ENCODE measurements at regions not wholly inside any gene's neighbourhood (a gene's known extent, or its start where the extent isn't known, plus 50 kb on each side); places are given as distances from the start of the nearest gene placed in this dataset.

DNA sequence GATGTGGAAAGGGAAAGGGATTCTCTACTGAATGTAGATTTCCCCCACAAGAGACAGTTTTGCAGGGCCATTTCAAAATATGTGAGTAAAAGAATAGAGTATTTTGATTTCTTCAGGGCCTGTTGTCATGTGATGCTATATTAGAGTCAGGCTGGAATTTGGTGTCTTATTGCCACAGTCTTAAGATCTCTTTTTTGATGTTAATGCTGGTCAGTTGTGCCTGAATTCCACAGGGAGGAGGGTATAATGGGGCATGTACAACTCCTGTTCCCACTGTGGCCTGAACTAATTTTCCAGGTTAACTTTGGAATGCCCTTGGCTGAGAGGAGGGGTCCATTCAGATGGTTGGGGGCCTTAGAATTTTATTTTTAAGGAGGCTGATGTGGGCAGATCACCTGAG, 111.0 kb upstream of the MAX start:
- POLR2A ChIA-PET, result no interaction called here
- peaks cover 0 to 10% of the 10 kb centered on the region in 2 experiments; a peak in 2 of 4 replicates for H3K4me1 ChIP-seq (ENCODE audit: control insufficient read depth in 1 of 2, insufficient read depth in 2 of 2, low read depth in 1 of 2, low read length in 1 of 2)
- H3K27ac ChIP-seq (ENCODE audit: low read depth in 2 of 2, low read length in 1 of 2), result peak overlapping the region in 1 of 2 experiments; percentile 25; a peak in 1 of 4 replicates
- CTCF ChIA-PET, result no interaction called here
- no peak for DNase-seq
- H3K36me3 ChIP-seq (replicated peaks in 1 of 2; ENCODE audit: control insufficient read depth in 1 of 2, insufficient read depth in 2 of 2, low read length in 1 of 2), result no peaks in the 10 kb centered on the region
- no peaks in the 10 kb centered on the region for H3K27me3 ChIP-seq (ENCODE audit: insufficient read depth)
- no peaks in the 10 kb centered on the region for H3K79me2 ChIP-seq (ENCODE audit: insufficient read depth)
- no peaks in the 10 kb centered on the region for H4K20me1 ChIP-seq (ENCODE audit: insufficient read depth)
- TF ChIP-seq ELF1 (IDR thresholded peaks at IDR 0.05), result no peak
- TF ChIP-seq JUND (IDR thresholded peaks at IDR 0.05), result no peak
- TF ChIP-seq SIN3A (IDR thresholded peaks at IDR 0.05; ENCODE audit: borderline replicate concordance, low read depth, low read length), result no peak
- no peak for TF ChIP-seq RCOR1 (IDR thresholded peaks at IDR 0.05; ENCODE audit: low read length)
- TF ChIP-seq SMC3 (IDR thresholded peaks at IDR 0.05; ENCODE audit: low read depth, low read length), result no peak
- no peak for TF ChIP-seq NRF1 (IDR thresholded peaks at IDR 0.05; ENCODE audit: low read depth, low read length)
- TF ChIP-seq RXRA (IDR thresholded peaks at IDR 0.05; ENCODE audit: borderline replicate concordance, low read depth), result no peak
- H3K9me2 ChIP-seq, result no peaks in the 10 kb centered on the region
- no peak overlapping the region for H3K4me3 ChIP-seq (ENCODE audit: low read depth in 2 of 2, low read length in 1 of 2)
- peaks cover 8% of the 10 kb centered on the region for H3F3A ChIP-seq (replicated peaks; ENCODE audit: insufficient read depth)
- H3K9me3 ChIP-seq, result no peaks in the 10 kb centered on the region
- no peak overlapping the region for H3K4me2 ChIP-seq
- no peak overlapping the region for H3K9ac ChIP-seq
- H2AFZ ChIP-seq (ENCODE audit: low read depth), result no peak overlapping the region

DNA sequence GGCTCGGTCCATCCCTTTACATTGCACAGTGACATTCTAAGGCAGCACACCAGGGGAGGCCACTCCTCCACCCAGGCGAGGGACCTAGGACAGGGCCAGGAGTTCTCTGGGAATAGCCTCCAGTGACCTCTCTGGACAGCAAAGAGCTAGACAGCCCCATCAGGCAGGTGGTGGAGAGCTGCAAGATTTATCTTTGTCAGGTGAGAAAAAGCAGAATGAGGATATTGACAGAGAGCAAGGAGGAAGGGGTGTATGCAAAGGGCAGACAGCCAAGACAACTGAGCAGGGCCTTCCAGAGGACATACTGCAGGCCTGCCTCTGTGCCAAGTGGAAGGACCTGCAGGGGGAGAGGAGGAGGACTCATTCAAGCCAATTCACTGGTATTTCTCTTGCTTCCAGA, 112.4 kb upstream of the MAX start:
- no peak for DNase-seq
- TF ChIP-seq MEF2A (IDR thresholded peaks at IDR 0.05; ENCODE audit: borderline replicate concordance, low read depth) (no peak), NFIC (IDR thresholded peaks at IDR 0.05; ENCODE audit: borderline replicate concordance) (0 out of 2 replicates have a peak, but pooled peaks have one; percentile 12), FOXM1 (IDR thresholded peaks at IDR 0.05; ENCODE audit: low read depth) (no peak), FOXJ3 (CRISPR knock-in tag; IDR thresholded peaks at IDR 0.05) (no peak), TEAD4 (IDR thresholded peaks at IDR 0.05; ENCODE audit: borderline replicate concordance, insufficient read depth) (no peak), EP300 (IDR thresholded peaks at IDR 0.05; ENCODE audit: borderline replicate concordance in 1 of 2, low read depth in 1 of 2, low read length in 1 of 2) (peak in 1 of 2 experiments; percentile 61; a peak in 2 of 4 replicates), NRF1 (IDR thresholded peaks at IDR 0.05; ENCODE audit: low read depth, low read length) (no peak), JUND (IDR thresholded peaks at IDR 0.05) (no peak), RFX5 (IDR thresholded peaks at IDR 0.05; ENCODE audit: low read length) (no peak), RCOR1 (IDR thresholded peaks at IDR 0.05; ENCODE audit: low read length) (no peak), ELF1 (IDR thresholded peaks at IDR 0.05) (no peak), RXRA (IDR thresholded peaks at IDR 0.05; ENCODE audit: borderline replicate concordance, low read depth) (no peak), RAD21 (IDR thresholded peaks at IDR 0.05; ENCODE audit: low read length) (peak; percentile 23; the same call in 1 of the 2 replicates), MXI1 (IDR thresholded peaks at IDR 0.05; ENCODE audit: low read depth, low read length) (no peak), YY1 (IDR thresholded peaks at IDR 0.05; ENCODE audit: low read depth) (no peak)
- TF ChIP-seq, protein P1, sequence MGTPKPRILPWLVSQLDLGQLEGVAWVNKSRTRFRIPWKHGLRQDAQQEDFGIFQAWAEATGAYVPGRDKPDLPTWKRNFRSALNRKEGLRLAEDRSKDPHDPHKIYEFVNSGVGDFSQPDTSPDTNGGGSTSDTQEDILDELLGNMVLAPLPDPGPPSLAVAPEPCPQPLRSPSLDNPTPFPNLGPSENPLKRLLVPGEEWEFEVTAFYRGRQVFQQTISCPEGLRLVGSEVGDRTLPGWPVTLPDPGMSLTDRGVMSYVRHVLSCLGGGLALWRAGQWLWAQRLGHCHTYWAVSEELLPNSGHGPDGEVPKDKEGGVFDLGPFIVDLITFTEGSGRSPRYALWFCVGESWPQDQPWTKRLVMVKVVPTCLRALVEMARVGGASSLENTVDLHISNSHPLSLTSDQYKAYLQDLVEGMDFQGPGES (IDR thresholded peaks at IDR 0.05; ENCODE audit: low read depth, low read length), result no peak
- TF ChIP-seq, protein P2, sequence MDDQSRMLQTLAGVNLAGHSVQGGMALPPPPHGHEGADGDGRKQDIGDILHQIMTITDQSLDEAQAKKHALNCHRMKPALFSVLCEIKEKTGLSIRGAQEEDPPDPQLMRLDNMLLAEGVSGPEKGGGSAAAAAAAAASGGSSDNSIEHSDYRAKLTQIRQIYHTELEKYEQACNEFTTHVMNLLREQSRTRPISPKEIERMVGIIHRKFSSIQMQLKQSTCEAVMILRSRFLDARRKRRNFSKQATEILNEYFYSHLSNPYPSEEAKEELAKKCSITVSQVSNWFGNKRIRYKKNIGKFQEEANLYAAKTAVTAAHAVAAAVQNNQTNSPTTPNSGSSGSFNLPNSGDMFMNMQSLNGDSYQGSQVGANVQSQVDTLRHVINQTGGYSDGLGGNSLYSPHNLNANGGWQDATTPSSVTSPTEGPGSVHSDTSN (IDR thresholded peaks at IDR 0.05), result 0 out of 2 replicates have a peak, but pooled peaks have one; percentile 18
- TF ChIP-seq, protein P3, sequence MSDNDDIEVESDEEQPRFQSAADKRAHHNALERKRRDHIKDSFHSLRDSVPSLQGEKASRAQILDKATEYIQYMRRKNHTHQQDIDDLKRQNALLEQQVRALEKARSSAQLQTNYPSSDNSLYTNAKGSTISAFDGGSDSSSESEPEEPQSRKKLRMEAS (IDR thresholded peaks at IDR 0.05; ENCODE audit: low read depth), result no peak
- TF ChIP-seq, protein P4, sequence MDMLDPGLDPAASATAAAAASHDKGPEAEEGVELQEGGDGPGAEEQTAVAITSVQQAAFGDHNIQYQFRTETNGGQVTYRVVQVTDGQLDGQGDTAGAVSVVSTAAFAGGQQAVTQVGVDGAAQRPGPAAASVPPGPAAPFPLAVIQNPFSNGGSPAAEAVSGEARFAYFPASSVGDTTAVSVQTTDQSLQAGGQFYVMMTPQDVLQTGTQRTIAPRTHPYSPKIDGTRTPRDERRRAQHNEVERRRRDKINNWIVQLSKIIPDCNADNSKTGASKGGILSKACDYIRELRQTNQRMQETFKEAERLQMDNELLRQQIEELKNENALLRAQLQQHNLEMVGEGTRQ (IDR thresholded peaks at IDR 0.05; ENCODE audit: borderline replicate concordance, low read depth, low read length), result no peak
- TF ChIP-seq, protein P5, sequence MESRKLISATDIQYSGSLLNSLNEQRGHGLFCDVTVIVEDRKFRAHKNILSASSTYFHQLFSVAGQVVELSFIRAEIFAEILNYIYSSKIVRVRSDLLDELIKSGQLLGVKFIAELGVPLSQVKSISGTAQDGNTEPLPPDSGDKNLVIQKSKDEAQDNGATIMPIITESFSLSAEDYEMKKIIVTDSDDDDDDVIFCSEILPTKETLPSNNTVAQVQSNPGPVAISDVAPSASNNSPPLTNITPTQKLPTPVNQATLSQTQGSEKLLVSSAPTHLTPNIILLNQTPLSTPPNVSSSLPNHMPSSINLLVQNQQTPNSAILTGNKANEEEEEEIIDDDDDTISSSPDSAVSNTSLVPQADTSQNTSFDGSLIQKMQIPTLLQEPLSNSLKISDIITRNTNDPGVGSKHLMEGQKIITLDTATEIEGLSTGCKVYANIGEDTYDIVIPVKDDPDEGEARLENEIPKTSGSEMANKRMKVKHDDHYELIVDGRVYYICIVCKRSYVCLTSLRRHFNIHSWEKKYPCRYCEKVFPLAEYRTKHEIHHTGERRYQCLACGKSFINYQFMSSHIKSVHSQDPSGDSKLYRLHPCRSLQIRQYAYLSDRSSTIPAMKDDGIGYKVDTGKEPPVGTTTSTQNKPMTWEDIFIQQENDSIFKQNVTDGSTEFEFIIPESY (IDR thresholded peaks at IDR 0.05; ENCODE audit: borderline replicate concordance, low read depth), result no peak
- TF ChIP-seq, protein P6, sequence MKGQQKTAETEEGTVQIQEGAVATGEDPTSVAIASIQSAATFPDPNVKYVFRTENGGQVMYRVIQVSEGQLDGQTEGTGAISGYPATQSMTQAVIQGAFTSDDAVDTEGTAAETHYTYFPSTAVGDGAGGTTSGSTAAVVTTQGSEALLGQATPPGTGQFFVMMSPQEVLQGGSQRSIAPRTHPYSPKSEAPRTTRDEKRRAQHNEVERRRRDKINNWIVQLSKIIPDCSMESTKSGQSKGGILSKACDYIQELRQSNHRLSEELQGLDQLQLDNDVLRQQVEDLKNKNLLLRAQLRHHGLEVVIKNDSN (IDR thresholded peaks at IDR 0.05; ENCODE audit: borderline replicate concordance, low read depth), result no peak

More for the DNA sequence above, 112.4 kb upstream of the MAX start:
- Histone ChIP-seq H3K4me1 (ENCODE audit: control insufficient read depth in 1 of 2, insufficient read depth in 2 of 2, low read depth in 1 of 2, low read length in 1 of 2) (peaks cover 0 to 10% of the 10 kb centered on the region in 2 experiments; a peak in 2 of 4 replicates), H3K4me2 (no peak overlapping the region), H3K27ac (ENCODE audit: low read depth in 2 of 2, low read length in 1 of 2) (peak overlapping the region in 1 of 2 experiments; percentile 53; a peak in 2 of 4 replicates), H3K4me3 (ENCODE audit: low read depth in 2 of 2, low read length in 1 of 2) (no peak overlapping the region), H3K27me3 (ENCODE audit: insufficient read depth) (no peaks in the 10 kb centered on the region), H3K36me3 (replicated peaks in 1 of 2; ENCODE audit: control insufficient read depth in 1 of 2, insufficient read depth in 2 of 2, low read length in 1 of 2) (no peaks in the 10 kb centered on the region), H3K9me3 (no peaks in the 10 kb centered on the region), H3K79me2 (ENCODE audit: insufficient read depth) (no peaks in the 10 kb centered on the region), H4K20me1 (ENCODE audit: insufficient read depth) (no peaks in the 10 kb centered on the region), H3K9me2 (no peaks in the 10 kb centered on the region), H2AFZ (ENCODE audit: low read depth) (no peak overlapping the region), H3K9ac (no peak overlapping the region), H3F3A (replicated peaks; ENCODE audit: insufficient read depth) (peaks cover 13% of the 10 kb centered on the region)
- ChIA-PET POLR2A (interaction anchor here (1.0 kb wide), 1 partner anchor 198 kb away, joined by 3 read pairs; the partner anchor contains the start of gene FUT8), CTCF (interaction anchor here (1.1 to 1.2 kb wide), 2 partner anchors 32 to 50 kb away, joined by 3 to 4 read pairs; no protein-coding TSS in a partner anchor)
- 100% methylated on average over 1 of the region's 2 CpGs for WGBS (ENCODE audit: low lambda C conversion rate)

All from SK-N-SH (cell line).